IPS-15b (cell line): ENCODE measurements at regions not wholly inside any gene's neighbourhood (a gene's known extent, or its start where the extent isn't known, plus 50 kb on each side); places are given as distances from the start of the nearest gene placed in this dataset.

Experiments used
- H3K27me3 ChIP-seq: one replicate; pipeline ENCODE4 v1.6.1; 2013; ENCODE audit warnings: low read length; ENCODE audit not compliant: control insufficient read depth, insufficient read depth
- H3K36me3 ChIP-seq: one replicate; pipeline ENCODE4 v1.6.1; 2013; ENCODE audit warnings: low read length; ENCODE audit not compliant: control insufficient read depth, insufficient read depth
- H3K4me1 ChIP-seq: one replicate; pipeline ENCODE4 v1.6.1; 2013; ENCODE audit warnings: mild to moderate bottlenecking, low read length; ENCODE audit not compliant: control insufficient read depth, insufficient read depth
- H3K4me3 ChIP-seq: one replicate; pipeline ENCODE4 v1.5.1; 2013; ENCODE audit warnings: low read depth, low read length
- H3K9ac ChIP-seq: one replicate; pipeline ENCODE4 v1.6.1; 2013; ENCODE audit warnings: low read depth, mild to moderate bottlenecking, low read length
- H3K9me3 ChIP-seq: one replicate; pipeline ENCODE4 v1.6.1; 2013; ENCODE audit warnings: mild to moderate bottlenecking, low read length; ENCODE audit not compliant: control insufficient read depth, insufficient read depth

DNA sequence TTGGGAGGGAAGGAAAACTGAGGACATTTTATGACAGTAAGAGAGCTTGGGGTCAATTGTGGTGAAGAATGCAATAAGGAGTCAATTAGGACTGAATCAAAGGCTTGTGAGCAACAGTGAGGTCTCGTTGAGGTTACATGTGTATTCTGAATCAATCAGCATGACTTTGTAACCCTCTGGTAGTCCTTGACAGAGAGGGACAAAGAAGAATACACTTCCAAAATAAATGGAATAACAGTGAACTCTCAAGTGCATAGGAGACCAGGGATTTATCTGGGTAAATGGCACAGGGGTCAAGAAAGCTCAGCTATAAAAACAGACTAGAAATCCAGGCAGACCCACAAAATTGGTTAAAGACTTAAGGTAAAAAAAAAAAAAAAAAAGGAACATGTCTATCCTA is 85.1 kb upstream of the NAV3 start:
- H3K9me3 ChIP-seq = no peaks in the 10 kb centered on the region
- H3K4me1 ChIP-seq = no peaks in the 10 kb centered on the region
- no peaks in the 10 kb centered on the region for H3K27me3 ChIP-seq
- no peaks in the 10 kb centered on the region for H3K36me3 ChIP-seq
- no peak overlapping the region for H3K4me3 ChIP-seq
- no peak overlapping the region for H3K9ac ChIP-seq

DNA sequence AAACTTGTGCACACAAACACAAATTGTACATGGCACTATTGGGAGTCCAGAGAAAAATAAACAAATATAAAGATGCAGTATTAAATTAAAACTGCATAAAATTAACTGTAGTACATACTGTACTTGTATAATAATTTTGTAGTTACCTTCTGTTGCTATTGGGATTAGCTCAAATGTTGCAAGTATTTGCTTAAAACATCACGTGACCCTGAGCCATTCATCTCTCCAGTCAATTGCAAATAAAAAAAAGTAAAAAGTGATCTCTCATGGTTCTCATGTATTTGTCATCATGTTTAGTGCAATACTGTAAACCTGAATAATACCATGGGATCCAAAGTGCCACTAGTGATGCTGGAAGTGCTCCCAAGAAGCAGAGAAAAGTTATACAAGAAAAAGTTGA is 88.1 kb upstream of the NAV3 start:
- Histone ChIP-seq H3K4me3 (no peak overlapping the region), H3K9ac (no peak overlapping the region), H3K27me3 (no peaks in the 10 kb centered on the region), H3K9me3 (no peaks in the 10 kb centered on the region), H3K4me1 (no peaks in the 10 kb centered on the region), H3K36me3 (no peaks in the 10 kb centered on the region)

DNA sequence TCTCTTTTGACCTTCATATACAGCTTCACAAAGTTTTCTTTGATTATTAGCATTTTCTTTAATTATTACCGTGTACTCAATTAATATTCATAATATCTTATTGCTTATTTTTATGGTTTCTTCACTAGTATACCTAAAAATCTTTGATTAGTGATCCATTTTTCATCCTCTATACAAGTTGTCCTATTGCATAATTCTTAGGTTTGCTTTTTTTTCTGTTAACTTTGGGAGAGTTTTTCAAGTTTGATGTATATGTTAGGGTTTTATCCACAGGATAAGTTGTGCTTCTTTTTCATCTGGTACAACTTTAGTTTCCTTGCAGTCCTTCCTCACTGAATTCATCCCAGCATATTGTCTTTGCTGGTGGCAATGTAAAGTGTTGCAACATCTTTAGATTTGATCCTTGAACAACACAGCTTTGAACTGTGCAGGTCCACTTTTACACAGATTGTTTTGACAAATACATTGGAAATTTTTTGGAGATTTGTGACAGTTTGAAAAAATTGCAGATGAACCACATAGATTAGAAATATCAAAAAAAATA is 88.6 kb upstream of the NAV3 start:
- Histone ChIP-seq H3K9ac (no peak overlapping the region), H3K4me1 (no peaks in the 10 kb centered on the region), H3K36me3 (no peaks in the 10 kb centered on the region), H3K4me3 (no peak overlapping the region), H3K9me3 (no peaks in the 10 kb centered on the region), H3K27me3 (no peaks in the 10 kb centered on the region)

DNA sequence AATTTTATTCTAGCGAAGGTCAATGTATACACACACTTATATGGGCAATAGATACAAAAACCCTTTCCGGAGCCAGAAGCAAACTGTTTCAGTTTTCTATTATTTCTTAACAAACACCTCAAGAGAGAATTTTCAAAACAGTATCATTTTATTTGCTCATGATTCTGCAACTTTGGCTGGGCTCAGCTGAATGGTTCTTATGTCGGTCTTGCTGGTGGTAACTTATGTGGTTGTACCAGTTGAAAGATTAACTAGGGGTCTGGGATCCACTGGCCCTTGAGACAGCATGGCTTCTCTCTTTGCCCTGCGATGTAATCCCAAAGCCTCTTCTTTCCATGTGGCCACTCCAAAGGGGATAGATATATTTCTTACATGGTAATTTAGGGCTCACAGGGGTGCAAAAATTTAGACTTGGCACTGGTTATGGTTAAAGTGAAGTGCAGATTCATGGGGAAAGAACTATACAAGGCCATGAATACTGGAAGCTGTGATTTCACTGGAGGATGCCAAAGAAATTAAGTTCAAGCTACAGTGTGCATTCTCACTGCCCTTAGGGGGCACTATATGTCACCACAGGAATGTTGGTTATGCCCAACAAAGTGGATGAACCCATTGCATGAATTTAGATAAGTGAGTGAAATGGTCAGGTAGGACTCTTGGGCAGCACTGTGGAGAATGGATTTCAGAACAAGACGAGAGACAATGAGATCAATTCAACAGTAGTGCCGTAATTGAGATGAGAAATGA is 94.3 kb upstream of the NAV3 start:
- no peaks in the 10 kb centered on the region for H3K4me1 ChIP-seq
- H3K4me3 ChIP-seq = no peak overlapping the region
- H3K27me3 ChIP-seq = no peaks in the 10 kb centered on the region
- H3K9me3 ChIP-seq = no peaks in the 10 kb centered on the region
- H3K9ac ChIP-seq = no peak overlapping the region
- no peaks in the 10 kb centered on the region for H3K36me3 ChIP-seq

DNA sequence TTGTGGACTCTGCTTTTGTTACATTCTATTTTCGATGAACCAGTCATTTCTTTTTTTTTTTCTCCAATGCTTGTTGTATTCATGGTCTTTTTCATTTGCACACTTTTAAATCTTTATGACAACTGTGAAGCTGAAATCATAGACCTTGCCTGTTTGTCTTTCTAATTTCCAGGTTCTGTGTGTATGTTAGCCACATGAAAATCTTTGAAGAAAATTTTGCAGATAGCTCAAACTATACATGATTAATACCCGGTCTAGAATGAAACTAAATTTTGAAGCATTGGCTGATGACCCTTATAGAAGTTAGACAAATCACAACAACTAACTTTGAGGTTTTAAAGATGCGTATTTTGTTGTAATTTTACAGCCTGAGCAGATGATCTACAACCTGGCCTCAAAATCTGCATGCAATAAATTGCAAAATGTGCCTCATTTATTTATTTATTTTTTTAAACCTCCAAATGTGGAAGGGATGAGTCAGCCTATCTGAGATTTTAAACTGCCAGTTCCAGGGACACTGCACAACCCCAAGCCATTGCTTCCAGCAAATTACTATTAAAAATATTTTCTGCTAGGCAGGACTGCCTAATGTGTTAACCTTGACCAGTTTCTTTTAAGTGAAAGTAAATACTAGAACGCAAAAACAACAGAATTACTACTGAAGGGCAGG is 96.3 kb upstream of the NAV3 start:
- Histone ChIP-seq H3K4me3 (no peak overlapping the region), H3K9me3 (no peaks in the 10 kb centered on the region), H3K4me1 (no peaks in the 10 kb centered on the region), H3K36me3 (no peaks in the 10 kb centered on the region), H3K27me3 (no peaks in the 10 kb centered on the region), H3K9ac (no peak overlapping the region)

DNA sequence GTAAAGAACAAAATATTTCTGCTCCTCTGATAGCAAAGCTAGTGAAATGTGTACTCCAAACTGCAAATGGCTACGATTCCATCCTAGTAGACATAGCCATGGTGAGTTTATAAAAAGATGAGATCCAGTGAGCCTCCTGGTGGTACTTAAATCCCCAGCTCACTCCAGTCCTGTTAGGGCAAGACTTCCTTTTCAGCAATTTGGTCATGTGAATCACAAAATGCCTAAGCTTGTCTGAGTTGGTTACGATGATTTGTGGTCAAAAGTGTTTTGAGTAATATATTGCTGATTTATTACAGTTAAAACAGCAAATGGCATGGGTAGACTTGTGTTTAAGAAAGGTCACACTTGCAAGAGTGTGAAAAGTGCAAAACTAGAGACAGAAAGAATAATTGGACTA is 102.7 kb upstream of the NAV3 start:
- H3K9ac ChIP-seq = no peak overlapping the region
- no peaks in the 10 kb centered on the region for H3K27me3 ChIP-seq
- no peaks in the 10 kb centered on the region for H3K9me3 ChIP-seq
- no peak overlapping the region for H3K4me3 ChIP-seq
- no peaks in the 10 kb centered on the region for H3K36me3 ChIP-seq
- no peaks in the 10 kb centered on the region for H3K4me1 ChIP-seq

DNA sequence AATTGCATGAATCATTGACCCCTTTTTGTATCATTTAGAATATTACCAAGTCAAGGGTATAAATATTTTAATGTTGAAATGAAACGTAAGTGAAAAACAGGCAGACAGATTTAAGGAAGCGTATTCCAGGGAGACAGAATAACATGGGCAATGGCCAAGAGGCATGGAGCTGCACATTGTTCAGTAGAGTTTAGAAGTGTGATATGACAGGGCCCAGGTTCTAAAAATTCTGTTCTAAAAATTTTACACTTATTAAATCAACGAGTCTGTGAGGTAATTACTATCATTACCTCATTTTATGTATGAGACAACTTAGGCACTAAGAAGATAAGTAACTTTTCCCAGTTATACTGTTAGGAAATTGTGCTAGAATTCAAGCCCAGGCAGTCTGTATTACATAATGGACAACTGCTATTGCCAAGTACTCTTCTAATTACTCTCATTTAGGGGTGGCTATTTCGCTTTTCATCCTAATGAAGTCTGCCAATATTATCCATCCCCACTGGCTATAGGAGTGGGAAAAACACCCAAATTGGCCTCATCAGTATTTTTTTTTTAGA is 103.2 kb upstream of the NAV3 start:
- Histone ChIP-seq H3K4me1 (no peaks in the 10 kb centered on the region), H3K36me3 (no peaks in the 10 kb centered on the region), H3K27me3 (no peaks in the 10 kb centered on the region), H3K9me3 (no peaks in the 10 kb centered on the region), H3K9ac (no peak overlapping the region), H3K4me3 (no peak overlapping the region)

DNA sequence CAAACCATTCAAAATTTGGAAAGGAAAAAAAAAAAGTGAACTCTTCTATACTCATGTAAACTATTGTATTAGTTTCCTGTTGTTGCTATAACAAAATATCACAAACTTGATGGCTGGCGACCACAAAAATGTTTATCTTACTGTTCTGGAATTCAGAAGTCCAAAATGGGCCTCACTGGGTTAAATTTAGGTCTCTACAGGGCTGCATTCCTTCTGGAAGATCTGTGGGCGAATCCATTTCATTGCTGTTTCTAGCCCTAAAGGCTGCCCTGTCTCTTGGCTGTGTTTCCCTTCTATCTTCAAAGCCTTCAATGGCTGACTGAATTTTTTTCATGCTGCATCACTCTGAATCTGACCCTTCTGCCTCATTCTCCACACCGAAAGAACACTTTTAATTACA is 105.1 kb upstream of the NAV3 start:
- Histone ChIP-seq H3K27me3 (no peaks in the 10 kb centered on the region), H3K9me3 (no peaks in the 10 kb centered on the region), H3K36me3 (no peaks in the 10 kb centered on the region), H3K4me3 (no peak overlapping the region), H3K9ac (no peak overlapping the region), H3K4me1 (no peaks in the 10 kb centered on the region)

DNA sequence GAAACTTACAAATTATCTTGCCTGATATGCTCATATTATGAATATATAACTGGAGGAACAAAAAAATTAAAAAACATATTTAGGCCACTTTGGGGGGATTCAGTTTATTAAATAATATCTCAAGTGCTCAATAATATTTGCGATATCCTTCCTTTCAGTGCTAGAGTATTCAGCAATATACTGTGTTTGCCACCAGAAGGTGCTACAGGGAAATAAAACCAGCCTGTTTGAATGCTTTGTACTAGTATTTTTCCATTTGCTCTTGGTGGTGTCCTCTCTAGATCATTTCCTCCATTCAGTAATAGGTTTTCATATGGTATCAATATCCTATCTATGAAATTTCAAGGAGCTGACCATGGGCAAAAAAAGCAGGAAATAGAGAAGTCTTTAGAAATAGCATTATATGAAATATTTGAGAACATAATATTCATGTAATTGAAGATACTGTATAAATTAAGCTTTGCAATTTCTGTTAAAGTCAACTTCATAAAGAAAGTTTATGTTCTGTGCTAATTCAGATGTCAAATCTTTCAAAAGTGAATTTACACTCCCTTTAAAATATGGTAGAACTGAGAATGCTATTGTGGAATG is 106.2 kb upstream of the NAV3 start:
- Histone ChIP-seq H3K4me1 (no peaks in the 10 kb centered on the region), H3K27me3 (no peaks in the 10 kb centered on the region), H3K9me3 (no peaks in the 10 kb centered on the region), H3K36me3 (no peaks in the 10 kb centered on the region), H3K4me3 (no peak overlapping the region), H3K9ac (no peak overlapping the region)

DNA sequence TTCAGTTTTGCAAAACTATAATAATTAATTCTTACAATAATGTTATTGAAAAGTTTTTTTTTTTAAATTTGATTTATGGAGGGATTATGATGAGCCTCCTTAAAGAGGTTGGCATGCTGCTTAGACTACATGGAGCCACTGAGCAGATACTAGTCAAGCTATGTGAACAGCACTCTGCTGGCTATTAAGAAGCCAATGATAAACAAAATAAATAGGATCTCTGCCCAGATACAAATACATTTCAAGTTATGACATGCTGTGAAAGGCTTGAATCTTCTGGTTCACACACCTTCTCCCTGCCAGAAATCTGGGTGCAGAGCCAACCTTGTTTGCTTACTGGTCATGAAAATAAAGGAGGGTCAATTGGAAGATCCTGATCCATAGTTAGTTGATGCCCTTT is 107.4 kb upstream of the NAV3 start:
- Histone ChIP-seq H3K36me3 (no peaks in the 10 kb centered on the region), H3K27me3 (no peaks in the 10 kb centered on the region), H3K9ac (no peak overlapping the region)

DNA sequence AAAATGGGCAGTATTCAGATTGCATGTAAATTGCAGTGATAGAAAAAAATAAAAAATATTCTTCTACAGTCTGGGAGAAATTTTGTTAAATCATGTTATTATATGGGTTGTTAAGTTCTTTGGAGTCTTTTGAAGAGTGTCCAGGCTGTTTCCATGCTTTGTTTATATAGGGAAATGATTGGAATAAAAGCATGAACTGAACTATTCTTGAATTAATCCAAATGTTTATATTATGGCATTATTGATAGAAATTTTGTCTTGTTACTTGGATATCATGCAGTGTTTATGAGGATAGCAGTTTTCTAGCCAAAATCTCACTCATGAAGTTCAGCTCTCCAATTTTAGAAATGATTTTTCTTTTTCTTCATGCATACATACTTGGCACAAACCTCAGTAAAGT is 108.2 kb upstream of the NAV3 start:
- Histone ChIP-seq H3K4me3 (no peak overlapping the region), H3K36me3 (no peaks in the 10 kb centered on the region), H3K9me3 (no peaks in the 10 kb centered on the region), H3K9ac (no peak overlapping the region), H3K27me3 (no peaks in the 10 kb centered on the region), H3K4me1 (no peaks in the 10 kb centered on the region)

More for the DNA sequence above, 107.4 kb upstream of the NAV3 start:
- Histone ChIP-seq H3K4me1 (no peaks in the 10 kb centered on the region), H3K4me3 (no peak overlapping the region), H3K9me3 (no peaks in the 10 kb centered on the region)
